Lung (tissue), 11 donors: ENCODE measurements at regions not wholly inside any gene's neighbourhood (a gene's known extent, or its start where the extent isn't known, plus 50 kb on each side); places are given as distances from the start of the nearest gene placed in this dataset.

Experiments
- ATAC-seq: fragments of 200-7000 bp; cut with Tn5 transposase; one replicate; pipeline ENCODE4 v1.9.1; 2020; ENCODE audit warnings: moderate number of reproducible peaks; ENCODE audit not compliant: insufficient read depth, low FRiP score
- DNase-seq, 3 donors: peaks; one replicate each; pipeline ENCODE4 v3.0.0-alpha.2; 2013 to 2017
- H3K27ac ChIP-seq, 2 donors: one replicate each; pipeline ENCODE4 v1.5.1; 2013; ENCODE audit warnings: mild to moderate bottlenecking in 2 of 2, moderate library complexity in 2 of 2, control low read depth in 1 of 2, inconsistent platforms in 1 of 2, low read depth in 1 of 2, low read length in 1 of 2
- H3K27me3 ChIP-seq, 3 donors: one replicate each; pipeline ENCODE4 v1.5.1; 2013; ENCODE audit warnings: low read length in 2 of 3; ENCODE audit not compliant: control insufficient read depth in 3 of 3, insufficient read depth in 3 of 3
- H3K36me3 ChIP-seq, 4 donors: one replicate each; pipeline ENCODE4 v1.5.1; 2013; ENCODE audit warnings: low read length in 4 of 4, mild to moderate bottlenecking in 1 of 4, moderate library complexity in 1 of 4; ENCODE audit not compliant: control insufficient read depth in 4 of 4, insufficient read depth in 4 of 4
- H3K4me1 ChIP-seq, 5 donors: one replicate each; pipeline ENCODE4 v1.5.1; 2013; ENCODE audit warnings: low read length in 5 of 5, mild to moderate bottlenecking in 2 of 5, moderate library complexity in 1 of 5; ENCODE audit not compliant: control insufficient read depth in 5 of 5, insufficient read depth in 5 of 5
- H3K4me3 ChIP-seq: one replicate; pipeline ENCODE4 v1.5.1; 2013; ENCODE audit warnings: mild to moderate bottlenecking, control low read depth, moderate library complexity
- H3K9ac ChIP-seq, 2 donors: one replicate each; pipeline ENCODE4 v1.5.1; 2013; ENCODE audit warnings: low read length in 2 of 2, control low read depth in 1 of 2; ENCODE audit not compliant: insufficient read depth in 1 of 2
- H3K9me3 ChIP-seq, 4 donors: one replicate each; pipeline ENCODE4 v1.5.1; 2013; ENCODE audit warnings: low read length in 3 of 4, mild to moderate bottlenecking in 1 of 4, moderate library complexity in 1 of 4; ENCODE audit not compliant: control insufficient read depth in 4 of 4, insufficient read depth in 3 of 4
- CTCF ChIP-seq: IDR thresholded peaks from 2 replicates; pipeline ENCODE4 v1.5.1; 2012; ENCODE audit warnings: mild to moderate bottlenecking; ENCODE audit errors: control extremely low read depth, extremely low read depth
- WGBS, 2 donors: extraction: QIAGEN DNeasy Blood & Tissue Kit; methylation state at CpG; one replicate each; pipeline ENCODE4 v1.1.7; 2013; 5-methylcytosine and 5-hydroxymethylcytosine counted together
- donor health status: control.
- donor health status: control.
- donor health status: Bipolar disorder and iron deficiency.
- donor health status: healthy.
- donor health status: DM: yes; HTN: yes; CAD: no.

- no peak for TF ChIP-seq CTCF
- Histone ChIP-seq H3K4me3 (no peak overlapping the region), H3K9ac (no peak overlapping the region), H3K27me3 (no peaks in the 10 kb centered on the region), H3K4me1 (no peaks in the 10 kb centered on the region), H3K36me3 (no peaks in the 10 kb centered on the region), H3K27ac (no peak overlapping the region), H3K9me3 (no peaks in the 10 kb centered on the region)
- 80 to 93% methylated on average over 4 of the region's 4 CpGs for WGBS, 2 donors
- ATAC-seq, result no peak
- DNase-seq, result no peak
These were observed 183.4 kb upstream of the PLXNC1 start for GRCh38 chr12:93964936-93965335.

- DNase-seq (no peak), ATAC-seq (no peak)
- TF ChIP-seq CTCF, result no peak
- H3K4me1 ChIP-seq, result no peaks in the 10 kb centered on the region
- H3K36me3 ChIP-seq, result no peaks in the 10 kb centered on the region
- H3K9me3 ChIP-seq, result no peaks in the 10 kb centered on the region
- no peak overlapping the region for H3K9ac ChIP-seq
- H3K27ac ChIP-seq, result no peak overlapping the region
- no peaks in the 10 kb centered on the region for H3K27me3 ChIP-seq
- 89 to 94% methylated on average over 1 of the region's 1 CpG for WGBS, 2 donors
- H3K4me3 ChIP-seq, result no peak overlapping the region
These were observed 181.8 kb upstream of the PLXNC1 start for GRCh38 chr12:93966516-93967133.

- no peak for TF ChIP-seq CTCF
- H3K9me3 ChIP-seq, result no peaks in the 10 kb centered on the region
- no peak overlapping the region for H3K9ac ChIP-seq
- ATAC-seq (no peak), DNase-seq (no peak)
- no peaks in the 10 kb centered on the region for H3K36me3 ChIP-seq
- H3K27me3 ChIP-seq, result no peaks in the 10 kb centered on the region
- H3K27ac ChIP-seq, result no peak overlapping the region
- no peaks in the 10 kb centered on the region for H3K4me1 ChIP-seq
- WGBS, 2 donors, result 86 to 92% methylated on average over 6 of the region's 6 CpGs
- no peak overlapping the region for H3K4me3 ChIP-seq
These were observed 180.9 kb upstream of the PLXNC1 start for GRCh38 chr12:93967454-93967853.
